Endodermal cell (in vitro differentiated cells): ENCODE measurements at regions not wholly inside any gene's neighbourhood (a gene's known extent, or its start where the extent isn't known, plus 50 kb on each side); places are given as distances from the start of the nearest gene placed in this dataset.

Source experiments
- DNase-seq: peaks from one replicate; pipeline ENCODE4 v3.0.0-alpha.2; 2017
- H3K27ac ChIP-seq: 2 replicates; pipeline ENCODE4 v1.5.1; 2013; ENCODE audit warnings: mild to moderate bottlenecking, low read depth, low read length, moderate library complexity
- H3K27me3 ChIP-seq: 2 replicates; pipeline ENCODE4 v1.6.1; 2013; ENCODE audit warnings: mild to moderate bottlenecking, low read length, moderate library complexity; ENCODE audit not compliant: insufficient read depth, control insufficient read depth, poor library complexity, severe bottlenecking
- H3K36me3 ChIP-seq: 2 replicates; pipeline ENCODE4 v1.7.0; 2013; ENCODE audit warnings: mild to moderate bottlenecking, low read length, moderate library complexity; ENCODE audit not compliant: control insufficient read depth, insufficient read depth
- H3K4me1 ChIP-seq: one replicate; pipeline ENCODE4 v1.7.0; 2013; ENCODE audit warnings: low read length; ENCODE audit not compliant: control insufficient read depth, insufficient read depth
- H3K4me3 ChIP-seq: 2 replicates; pipeline ENCODE4 v1.5.1; 2013; ENCODE audit warnings: mild to moderate bottlenecking, low read length, moderate library complexity
- H3K9ac ChIP-seq: 2 replicates; pipeline ENCODE4 v1.6.1; 2013; ENCODE audit warnings: mild to moderate bottlenecking, low read length, moderate library complexity; ENCODE audit not compliant: poor library complexity, severe bottlenecking; ENCODE audit errors: extremely low read depth
- H3K9me3 ChIP-seq: 2 replicates; pipeline ENCODE4 v1.6.1; 2013; ENCODE audit warnings: mild to moderate bottlenecking, low read length, moderate library complexity; ENCODE audit not compliant: control insufficient read depth
- H3K27ac Mint-ChIP-seq: 2 replicates; pipeline ENCODE4 v1.8.0; 2020; ENCODE audit warnings: mixed read lengths
- H3K27me3 Mint-ChIP-seq: 2 replicates; pipeline ENCODE4 v1.8.0; 2021; ENCODE audit warnings: mild to moderate bottlenecking, mixed read lengths; ENCODE audit not compliant: insufficient read depth
- H3K36me3 Mint-ChIP-seq: 2 replicates; pipeline ENCODE4 v1.8.0; 2020; ENCODE audit warnings: low read depth, mixed read lengths
- H3K4me1 Mint-ChIP-seq: 2 replicates; pipeline ENCODE4 v1.8.0; 2020; ENCODE audit warnings: mixed read lengths
- H3K4me3 Mint-ChIP-seq: 2 replicates; pipeline ENCODE4 v1.8.0; 2020; ENCODE audit warnings: mild to moderate bottlenecking, moderate library complexity, mixed read lengths
- H3K9me3 Mint-ChIP-seq: 2 replicates; pipeline ENCODE4 v1.8.0; 2020; ENCODE audit warnings: mild to moderate bottlenecking, mixed read lengths
- WGBS, 2 experiments: methylation state at CpG; one replicate each; pipeline versions ENCODE4 v1.1.5 to v1.1.7; 2013; ENCODE audit warnings: missing lambda C conversion rate in 2 of 2, mixed read lengths in 1 of 2; ENCODE audit not compliant: insufficient coverage in 1 of 2, insufficient read length in 1 of 2; 5-methylcytosine and 5-hydroxymethylcytosine counted together
- TF ChIP-seq, protein P1 (sequence below): fragments of 200-600 bp; sonication (generic); conservative IDR thresholded peaks from 2 replicates; pipeline ENCODE4 v1.5.0; 2021; ENCODE audit warnings: antibody characterized with exemption, mild to moderate bottlenecking

DNA sequence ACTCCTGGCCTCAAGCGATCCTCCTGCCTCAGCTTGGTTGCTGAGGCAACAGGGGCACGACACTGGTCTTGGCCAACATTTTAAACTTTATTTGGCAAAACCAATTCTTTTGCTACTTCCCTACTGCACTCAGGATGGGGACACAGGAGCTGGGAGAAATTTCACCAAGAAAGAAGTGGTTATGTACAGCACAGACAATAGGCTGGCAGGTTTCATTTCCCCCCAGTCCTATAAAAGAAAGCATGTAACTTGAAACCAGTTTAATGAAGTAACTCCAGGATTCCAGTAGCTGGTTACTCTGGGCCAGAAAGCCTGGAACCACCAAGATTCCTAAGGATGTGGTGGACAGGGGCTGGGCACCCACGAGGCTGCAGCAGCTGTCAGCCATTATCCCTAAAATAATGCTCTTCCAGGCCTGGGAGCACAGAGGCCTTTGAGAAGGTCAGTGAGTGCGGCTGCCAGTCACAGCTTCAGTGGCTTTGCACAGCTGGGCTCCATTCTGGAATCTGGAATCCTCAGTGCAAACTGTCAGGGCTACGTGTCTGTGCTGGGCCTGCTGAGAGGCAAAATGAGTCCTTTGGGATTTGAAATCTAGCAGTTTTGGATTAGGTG, 142.3 kb upstream of the ITGA6 start:
- no peaks in the 10 kb centered on the region for H3K36me3 ChIP-seq
- 37 to 53% methylated on average over 4 to 5 of the region's 5 CpGs for WGBS, 2 experiments
- peaks cover 23% of the 10 kb centered on the region for H3K4me1 Mint-ChIP-seq
- H3K9me3 Mint-ChIP-seq = no peaks in the 10 kb centered on the region
- peak; percentile 86 for DNase-seq
- H3K4me3 ChIP-seq = no peak overlapping the region
- H3K4me3 Mint-ChIP-seq = no peak overlapping the region
- H3K4me1 ChIP-seq = peaks cover 4% of the 10 kb centered on the region
- peak overlapping the region; percentile 93 for H3K27ac ChIP-seq
- H3K36me3 Mint-ChIP-seq = no peaks in the 10 kb centered on the region
- peak overlapping the region; percentile 81 for H3K27ac Mint-ChIP-seq
- TF ChIP-seq, protein P1, sequence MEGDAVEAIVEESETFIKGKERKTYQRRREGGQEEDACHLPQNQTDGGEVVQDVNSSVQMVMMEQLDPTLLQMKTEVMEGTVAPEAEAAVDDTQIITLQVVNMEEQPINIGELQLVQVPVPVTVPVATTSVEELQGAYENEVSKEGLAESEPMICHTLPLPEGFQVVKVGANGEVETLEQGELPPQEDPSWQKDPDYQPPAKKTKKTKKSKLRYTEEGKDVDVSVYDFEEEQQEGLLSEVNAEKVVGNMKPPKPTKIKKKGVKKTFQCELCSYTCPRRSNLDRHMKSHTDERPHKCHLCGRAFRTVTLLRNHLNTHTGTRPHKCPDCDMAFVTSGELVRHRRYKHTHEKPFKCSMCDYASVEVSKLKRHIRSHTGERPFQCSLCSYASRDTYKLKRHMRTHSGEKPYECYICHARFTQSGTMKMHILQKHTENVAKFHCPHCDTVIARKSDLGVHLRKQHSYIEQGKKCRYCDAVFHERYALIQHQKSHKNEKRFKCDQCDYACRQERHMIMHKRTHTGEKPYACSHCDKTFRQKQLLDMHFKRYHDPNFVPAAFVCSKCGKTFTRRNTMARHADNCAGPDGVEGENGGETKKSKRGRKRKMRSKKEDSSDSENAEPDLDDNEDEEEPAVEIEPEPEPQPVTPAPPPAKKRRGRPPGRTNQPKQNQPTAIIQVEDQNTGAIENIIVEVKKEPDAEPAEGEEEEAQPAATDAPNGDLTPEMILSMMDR = no peak
- H3K9ac ChIP-seq = peak overlapping the region; percentile 9
- no peaks in the 10 kb centered on the region for H3K9me3 ChIP-seq
- peaks cover 9% of the 10 kb centered on the region for H3K27me3 Mint-ChIP-seq
- no peaks in the 10 kb centered on the region for H3K27me3 ChIP-seq

DNA sequence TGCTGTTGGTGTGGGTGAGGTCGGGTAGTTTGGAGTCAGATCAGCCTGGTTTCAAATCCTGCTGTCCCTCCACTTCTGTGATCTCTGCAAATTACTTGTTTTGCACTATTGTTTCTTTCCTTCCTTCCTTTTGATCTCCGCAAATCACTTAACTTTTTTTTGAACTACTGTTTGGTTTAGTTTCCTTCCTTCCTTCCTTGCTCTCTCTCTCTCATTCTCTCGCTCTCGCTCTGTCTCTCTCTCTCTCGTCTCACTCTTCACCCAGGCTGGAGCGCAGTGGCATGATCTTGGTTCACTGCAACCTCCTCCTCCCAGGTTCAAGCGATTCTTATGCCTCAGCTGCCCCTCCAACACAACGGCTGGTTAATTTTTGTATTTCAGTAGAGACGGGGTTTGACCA, 141.6 kb upstream of the ITGA6 start:
- Histone ChIP-seq H3K27ac (peak overlapping the region; percentile 93), H3K4me3 (no peak overlapping the region), H3K36me3 (no peaks in the 10 kb centered on the region), H3K9ac (no peak overlapping the region), H3K4me1 (peaks cover 4% of the 10 kb centered on the region), H3K27me3 (no peaks in the 10 kb centered on the region), H3K9me3 (no peaks in the 10 kb centered on the region)
- Mint-ChIP-seq H3K36me3 (no peaks in the 10 kb centered on the region), H3K4me3 (no peak overlapping the region), H3K4me1 (peaks cover 23% of the 10 kb centered on the region), H3K9me3 (no peaks in the 10 kb centered on the region), H3K27me3 (peaks cover 8% of the 10 kb centered on the region), H3K27ac (peak overlapping the region; percentile 81)
- 78 to 89% methylated on average over 8 to 9 of the region's 9 CpGs for WGBS, 2 experiments
- TF ChIP-seq, protein P1 = no peak
- DNase-seq = no peak

DNA sequence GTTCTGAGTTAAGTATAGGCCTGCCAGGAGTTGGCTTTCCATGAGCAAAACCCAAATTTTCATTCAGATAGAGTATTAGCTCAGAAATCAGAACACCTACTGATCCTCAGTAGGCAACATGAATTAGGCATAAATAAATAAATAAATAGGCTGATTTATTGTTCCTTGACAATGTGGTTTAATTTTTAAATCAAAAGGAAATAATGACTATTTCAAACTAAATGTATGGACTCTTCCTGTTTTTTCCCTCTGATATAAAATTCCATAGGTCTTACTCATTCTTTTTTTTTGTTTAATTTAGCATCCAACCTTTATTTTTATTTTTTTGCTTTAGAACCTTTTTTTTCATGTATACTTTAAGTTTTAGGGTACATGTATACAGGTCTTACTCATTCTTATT, 140.2 kb upstream of the ITGA6 start:
- no peaks in the 10 kb centered on the region for H3K36me3 Mint-ChIP-seq
- peaks cover 23% of the 10 kb centered on the region for H3K4me1 Mint-ChIP-seq
- H3K9ac ChIP-seq = no peak overlapping the region
- H3K4me3 Mint-ChIP-seq = no peak overlapping the region
- H3K9me3 Mint-ChIP-seq = peaks cover 4% of the 10 kb centered on the region
- H3K36me3 ChIP-seq = no peaks in the 10 kb centered on the region
- H3K9me3 ChIP-seq = no peaks in the 10 kb centered on the region
- no peak overlapping the region for H3K4me3 ChIP-seq
- H3K27ac Mint-ChIP-seq = no peak overlapping the region
- TF ChIP-seq, protein P1 = no peak
- H3K27me3 Mint-ChIP-seq = peaks cover 6% of the 10 kb centered on the region
- H3K27me3 ChIP-seq = no peaks in the 10 kb centered on the region
- no peak overlapping the region for H3K27ac ChIP-seq
- no peak for DNase-seq
- peaks cover 4% of the 10 kb centered on the region for H3K4me1 ChIP-seq
